Keratinocyte (primary cell): ENCODE measurements at regions not wholly inside any gene's neighbourhood (a gene's known extent, or its start where the extent isn't known, plus 50 kb on each side); places are given as distances from the start of the nearest gene placed in this dataset.

Experiments
- DNase-seq: peaks from one replicate; pipeline ENCODE4 v3.0.0-alpha.2; 2011; ENCODE audit warnings: low read depth, missing footprints, low spot score
- FAIRE-seq: peaks from 2 replicates; lab custom pipeline; 2011; peaks lifted over from hg19 to GRCh38; lab: Jason Lieb, UNC
- H2AFZ ChIP-seq: 2 replicates; pipeline ENCODE4 v1.6.0; 2012; ENCODE audit warnings: low read length, control low read depth, inconsistent platforms; ENCODE audit not compliant: control insufficient read depth
- H3K27ac ChIP-seq: 2 replicates; pipeline ENCODE4 v1.5.1; 2011; ENCODE audit warnings: low read length; ENCODE audit not compliant: control insufficient read depth, insufficient read depth
- H3K27me3 ChIP-seq: 3 replicates; pipeline ENCODE4 v1.6.0; 2011; ENCODE audit warnings: low read length; ENCODE audit not compliant: control insufficient read depth, insufficient read depth; ENCODE audit errors: extremely low read depth
- H3K36me3 ChIP-seq, 2 experiments: 2 replicates in 1 of 2; 3 replicates in 1 of 2; pipeline ENCODE4 v1.5.1; 2011; ENCODE audit warnings: low read length in 2 of 2, mild to moderate bottlenecking in 1 of 2; ENCODE audit not compliant: control insufficient read depth in 2 of 2, insufficient read depth in 2 of 2; ENCODE audit errors: extremely low read depth in 1 of 2
- H3K4me1 ChIP-seq: 3 replicates; pipeline ENCODE4 v1.5.1; 2011; ENCODE audit warnings: low read length; ENCODE audit not compliant: control insufficient read depth, insufficient read depth; ENCODE audit errors: extremely low read depth
- H3K4me2 ChIP-seq: 3 replicates; pipeline ENCODE4 v1.6.0; 2011; ENCODE audit warnings: low read depth, low read length; ENCODE audit not compliant: control insufficient read depth, insufficient read depth; ENCODE audit errors: extremely low read depth
- H3K4me3 ChIP-seq, 3 experiments: fragments of 200-600 bp in 1 of 3; sonication (generic) in 1 of 3; 2 replicates in 2 of 3; 3 replicates in 1 of 3; pipeline ENCODE4 v1.5.1; 2011 to 2016; ENCODE audit warnings: low read length in 3 of 3, mild to moderate bottlenecking in 3 of 3, control low read depth in 2 of 3, inconsistent platforms in 1 of 3, low read depth in 1 of 3, mixed read lengths in 1 of 3, mixed run types in 1 of 3, moderate library complexity in 1 of 3; ENCODE audit not compliant: control insufficient read depth in 2 of 3, insufficient read depth in 2 of 3; ENCODE audit errors: extremely low read depth in 1 of 3
- H3K79me2 ChIP-seq: 2 replicates; pipeline ENCODE4 v1.6.0; 2012; ENCODE audit warnings: low read length; ENCODE audit not compliant: control insufficient read depth, insufficient read depth
- H3K9ac ChIP-seq: 3 replicates; pipeline ENCODE4 v1.6.0; 2011; ENCODE audit warnings: low read length; ENCODE audit not compliant: control insufficient read depth, insufficient read depth; ENCODE audit errors: extremely low read depth
- H3K9me1 ChIP-seq: 3 replicates; pipeline ENCODE4 v1.6.0; 2011; ENCODE audit warnings: low read length; ENCODE audit not compliant: control insufficient read depth, insufficient read depth; ENCODE audit errors: extremely low read depth
- H3K9me3 ChIP-seq: 2 replicates; pipeline ENCODE4 v1.5.1; 2012; ENCODE audit warnings: low read depth, low read length; ENCODE audit not compliant: control insufficient read depth
- H4K20me1 ChIP-seq: 3 replicates; pipeline ENCODE4 v1.6.0; 2011; ENCODE audit warnings: low read length; ENCODE audit not compliant: control insufficient read depth, insufficient read depth; ENCODE audit errors: extremely low read depth
- CTCF ChIP-seq, 3 experiments: IDR thresholded peaks in 1 of 3; conservative IDR thresholded peaks in 1 of 3; optimal IDR thresholded peaks in 1 of 3; 2 replicates in 2 of 3; 3 replicates in 1 of 3; pipeline versions ENCODE3 to v1.5.1; 2011; ENCODE audit warnings: low read length in 3 of 3, mild to moderate bottlenecking in 3 of 3, moderate library complexity in 2 of 3, control low read depth in 1 of 3, inconsistent platforms in 1 of 3; ENCODE audit not compliant: insufficient read depth in 2 of 3; ENCODE audit errors: extremely low read depth in 1 of 3
- EZH2 ChIP-seq: IDR thresholded peaks from one replicate; pipeline ENCODE4 v1.6.1; 2012; ENCODE audit warnings: inconsistent platforms, mild to moderate bottlenecking, low read length, moderate library complexity
- dilution Hi-C: fragments of 300-500 bp; cut with MboI; formaldehyde crosslinking; loops from one replicate; pipeline ENCODE4 v1.7.0; 2020; ENCODE audit warnings: low sequenced_read_pairs; ENCODE audit not compliant: extremely low pct_ligation_motif_present

GRCh38 chr2:191552066-191552465 is 125.9 kb upstream of the NABP1 start:
- dilution Hi-C loops = loop anchor here (25.0 kb wide), 1 partner anchor 260 kb away; no protein-coding TSS in a partner anchor
- Histone ChIP-seq H3K4me1 (peaks cover 24% of the 10 kb centered on the region), H3K9ac (no peak overlapping the region), H3K9me1 (peaks cover 2% of the 10 kb centered on the region), H3K4me3 (peak overlapping the region in 2 of 3 experiments; percentile 33 to 53), H3K4me2 (peak overlapping the region; percentile 79), H3K9me3 (no peaks in the 10 kb centered on the region), H4K20me1 (no peaks in the 10 kb centered on the region), H3K79me2 (no peaks in the 10 kb centered on the region), H3K27me3 (no peaks in the 10 kb centered on the region), H2AFZ (peak overlapping the region; percentile 42), H3K36me3 (no peaks in the 10 kb centered on the region), H3K27ac (no peak overlapping the region)
- FAIRE-seq (peak; percentile 20), DNase-seq (no peak)
- no peak for TF ChIP-seq CTCF (optimal IDR thresholded peaks at IDR 0.05 in 1 of 3, IDR thresholded peaks at IDR 0.05 in 1 of 3, conservative IDR thresholded peaks at IDR 0.05 in 1 of 3; ENCODE audit: extremely low read depth in 1 of 3, insufficient read depth in 2 of 3, low read length in 3 of 3)
- no peak for TF ChIP-seq EZH2

GRCh38 chr2:191554240-191554639 is 123.7 kb upstream of the NABP1 start:
- no peak overlapping the region for H2AFZ ChIP-seq
- H3K4me2 ChIP-seq = no peak overlapping the region
- DNase-seq (no peak), FAIRE-seq (no peak)
- no peaks in the 10 kb centered on the region for H4K20me1 ChIP-seq
- H3K9ac ChIP-seq = no peak overlapping the region
- TF ChIP-seq CTCF (optimal IDR thresholded peaks at IDR 0.05 in 1 of 3, IDR thresholded peaks at IDR 0.05 in 1 of 3, conservative IDR thresholded peaks at IDR 0.05 in 1 of 3; ENCODE audit: extremely low read depth in 1 of 3, insufficient read depth in 2 of 3, low read length in 3 of 3) = no peak
- TF ChIP-seq EZH2 = no peak
- peaks cover 2% of the 10 kb centered on the region for H3K9me1 ChIP-seq
- dilution Hi-C loops = loop anchor here (25.0 kb wide), 1 partner anchor 258 kb away; no protein-coding TSS in a partner anchor
- H3K4me3 ChIP-seq = no peak overlapping the region
- H3K27me3 ChIP-seq = no peaks in the 10 kb centered on the region
- no peaks in the 10 kb centered on the region for H3K36me3 ChIP-seq
- peaks cover 24% of the 10 kb centered on the region for H3K4me1 ChIP-seq
- no peaks in the 10 kb centered on the region for H3K9me3 ChIP-seq
- H3K79me2 ChIP-seq = no peaks in the 10 kb centered on the region
- H3K27ac ChIP-seq = no peak overlapping the region
